Pancreas (tissue), 10 donors: ENCODE measurements at regions not wholly inside any gene's neighbourhood (a gene's known extent, or its start where the extent isn't known, plus 50 kb on each side); places are given as distances from the start of the nearest gene placed in this dataset.

Experiments
- ATAC-seq, 4 donors: fragments of 200-7000 bp; cut with Tn5 transposase; one replicate each; pipeline versions ENCODE4 v1.8.0 to v1.9.1; 2020; ENCODE audit warnings: mild to moderate bottlenecking in 4 of 4, moderate library complexity in 4 of 4
- DNase-seq, 6 donors: peaks; one replicate each; pipeline ENCODE4 v3.0.0-alpha.2; 2020
- FAIRE-seq: peaks from 2 replicates; lab custom pipeline; 2012; peaks lifted over from hg19 to GRCh38; lab: Jason Lieb, UNC
- H3K27ac ChIP-seq, 4 donors: fragments of 200-600 bp; sonication (generic); 1 replicate in 3 of 4; 2 replicates in 1 of 4; pipeline versions ENCODE4 v1.5.0 to v1.8.0; 2020
- H3K27me3 ChIP-seq, 4 donors: fragments of 200-600 bp; one replicate each; pipeline ENCODE4 v1.8.0; 2021
- H3K36me3 ChIP-seq, 3 donors: fragments of 200-600 bp; sonication (generic) in 1 of 3; one replicate each; pipeline versions ENCODE4 v1.5.0 to v1.8.0; 2020 to 2021
- H3K4me1 ChIP-seq, 3 donors: fragments of 200-600 bp; one replicate each; pipeline ENCODE4 v1.8.0; 2021
- H3K4me3 ChIP-seq, 4 donors: fragments of 200-600 bp; sonication (generic) in 2 of 4; one replicate each; pipeline versions ENCODE4 v1.5.0 to v1.8.0; 2020 to 2021
- H3K9me3 ChIP-seq, 4 donors: fragments of 200-600 bp; one replicate each; pipeline ENCODE4 v1.8.0; 2021
- CTCF ChIP-seq, 4 donors: fragments of 200-600 bp; sonication (generic) in 3 of 4; IDR thresholded peaks; one replicate each; pipeline versions ENCODE4 v1.5.0 to v1.8.0; 2021; ENCODE audit warnings: antibody characterized with exemption in 4 of 4
- WGBS, 2 donors: extraction: QIAGEN DNeasy Blood & Tissue Kit; methylation state at CpG; one replicate each; pipeline ENCODE4 v1.1.7; 2013; 5-methylcytosine and 5-hydroxymethylcytosine counted together
- intact Hi-C, 3 donors: fragments of 100-400 bp; cut with DNase I; formaldehyde crosslinking; loops; one replicate each; pipeline versions ENCODE4 v1.11.1 to v1.14.2; 2022
- donor health status: healthy with polysubstance abuse.
- donor health status: DM: no; HTN: no; CAD: no; lungs with moderate emphysema.
- donor health status: DM: no; HTN: no; CAD: no.
- donor health status: control.
- donor health status: control.
- donor health status: Bipolar disorder and iron deficiency.
- donor health status: DM: yes; HTN: yes; CAD: no.
- donor health status: DM: no; HTN: no; CAD: no.
- donor health status: DM: no; HTN: no; CAD: no.
- donor health status: DM: yes; HTN: yes; CAD: no.

- no peak for DNase-seq
- Histone ChIP-seq H3K27me3 (no peaks in the 10 kb centered on the region), H3K4me1 (no peaks in the 10 kb centered on the region), H3K4me3 (no peak overlapping the region), H3K9me3 (no peaks in the 10 kb centered on the region), H3K36me3 (no peaks in the 10 kb centered on the region), H3K27ac (no peak overlapping the region)
- no peak for FAIRE-seq
- TF ChIP-seq CTCF (IDR thresholded peaks at IDR 0.05): no peak
- 57 to 69% methylated on average over 2 of the region's 2 CpGs for WGBS, 2 donors
- intact Hi-C loops: no loop called here
- ATAC-seq: no peak
Measured at GRCh38 chr6:165204807-165205545, 104.4 kb downstream of the C6orf118 start.

DNA sequence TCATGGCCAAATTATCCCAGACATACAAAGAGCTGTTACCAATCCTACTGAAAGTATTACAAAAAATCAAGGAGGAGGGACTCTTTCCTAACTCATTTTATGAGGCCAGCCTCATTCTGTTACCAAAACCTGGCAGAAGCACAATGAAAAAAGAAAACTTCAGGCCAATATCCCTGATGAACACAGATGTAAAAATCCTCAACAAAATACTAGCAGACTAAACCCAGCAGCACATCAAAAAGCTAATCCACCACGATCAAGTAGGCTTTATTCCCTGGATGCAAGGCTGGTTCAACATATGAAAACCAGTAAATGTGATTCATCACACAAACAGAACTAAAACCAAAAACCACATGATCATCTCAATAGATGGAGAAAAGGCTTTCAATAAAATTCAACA, 109.2 kb downstream of the C6orf118 start:
- Histone ChIP-seq H3K27ac (no peak overlapping the region), H3K4me1 (no peaks in the 10 kb centered on the region), H3K9me3 (no peaks in the 10 kb centered on the region), H3K36me3 (no peaks in the 10 kb centered on the region), H3K27me3 (no peaks in the 10 kb centered on the region), H3K4me3 (no peak overlapping the region)
- ATAC-seq (no peak), DNase-seq (no peak), FAIRE-seq (no peak)
- intact Hi-C loops: no loop called here
- 42 to 43% methylated on average over 1 of the region's 1 CpG for WGBS, 2 donors
- no peak for TF ChIP-seq CTCF (IDR thresholded peaks at IDR 0.05)

DNA sequence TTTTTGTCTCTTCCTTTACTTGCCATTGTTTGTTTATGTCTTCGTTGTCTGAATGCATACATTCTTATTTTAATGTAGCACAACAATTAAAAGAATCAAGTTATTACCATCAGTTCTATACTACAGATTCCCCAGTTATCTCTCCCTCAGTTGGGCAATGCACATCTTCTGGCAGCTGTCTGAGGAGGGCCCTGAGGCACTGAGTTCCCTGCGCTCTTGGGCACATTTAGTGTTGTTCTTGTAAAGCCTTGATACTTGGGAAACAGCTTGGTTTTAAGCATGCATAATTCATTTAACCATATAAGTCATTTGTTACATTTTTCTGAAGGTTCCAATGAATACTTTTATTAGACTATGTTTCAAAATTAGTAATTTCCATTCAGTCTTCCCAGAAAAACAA, 117.9 kb downstream of the C6orf118 start:
- DNase-seq (no peak), FAIRE-seq (no peak)
- H3K36me3 ChIP-seq: no peaks in the 10 kb centered on the region

DNA sequence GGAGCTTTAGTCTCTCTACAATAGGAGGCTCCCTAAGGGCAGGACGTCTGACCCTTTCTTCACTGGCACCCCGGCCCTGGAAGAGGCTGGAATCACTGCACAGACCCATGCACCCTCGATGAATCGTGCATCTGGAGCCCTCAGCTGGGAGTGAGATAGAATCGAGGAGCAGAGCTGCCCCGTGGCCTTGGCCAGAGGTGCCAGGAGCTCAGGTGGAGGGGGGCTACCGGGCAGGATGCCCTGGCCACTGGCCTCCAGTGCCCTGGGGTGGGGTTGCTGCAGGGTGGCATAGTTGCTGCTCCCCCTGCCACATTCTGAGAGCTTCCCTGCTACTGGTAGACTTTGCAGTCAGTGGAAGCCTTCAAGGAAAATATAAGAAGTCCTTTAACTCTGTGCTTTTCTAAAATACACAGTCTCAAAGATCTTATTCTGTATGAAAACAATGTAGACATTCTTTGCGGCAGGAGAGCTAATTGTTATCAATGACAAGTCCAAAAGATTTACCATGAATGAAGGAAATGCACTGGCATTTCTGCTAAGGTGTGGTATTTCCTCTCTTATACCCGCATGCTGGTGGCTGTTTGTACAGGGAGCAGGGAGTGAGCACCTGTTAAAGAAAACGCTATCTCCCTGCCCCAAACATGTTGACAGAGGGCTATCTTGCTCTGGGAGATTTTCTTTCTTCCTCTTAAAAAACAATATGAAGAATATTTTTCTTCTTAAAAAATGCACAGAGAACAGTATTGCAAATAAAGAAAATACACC, 122.8 kb downstream of the C6orf118 start:
- intact Hi-C loops: no loop called here
- 33 to 45% methylated on average over 10 of the region's 10 CpGs for WGBS, 2 donors
- FAIRE-seq: no peak
- Histone ChIP-seq H3K9me3 (no peaks in the 10 kb centered on the region), H3K27me3 (no peaks in the 10 kb centered on the region), H3K36me3 (no peaks in the 10 kb centered on the region), H3K4me3 (no peak overlapping the region), H3K27ac (no peak overlapping the region), H3K4me1 (no peaks in the 10 kb centered on the region)
- TF ChIP-seq CTCF (IDR thresholded peaks at IDR 0.05): no peak
- DNase-seq: peak in 1 of 6 donors; percentile 39
- no peak for ATAC-seq

More for the DNA sequence above, 117.9 kb downstream of the C6orf118 start:
- H3K27ac ChIP-seq: no peak overlapping the region
- H3K27me3 ChIP-seq: no peaks in the 10 kb centered on the region
- no peak for TF ChIP-seq CTCF (IDR thresholded peaks at IDR 0.05)
- intact Hi-C loops: no loop called here
- H3K9me3 ChIP-seq: no peaks in the 10 kb centered on the region
- H3K4me3 ChIP-seq: no peak overlapping the region
- no peak for ATAC-seq
- no peaks in the 10 kb centered on the region for H3K4me1 ChIP-seq
- WGBS, 2 donors: 68 to 78% methylated on average over 2 of the region's 2 CpGs

- 53 to 61% methylated on average over 7 of the region's 7 CpGs for WGBS, 2 donors
- no peak for TF ChIP-seq CTCF (IDR thresholded peaks at IDR 0.05)
- FAIRE-seq: no peak
Measured at GRCh38 chr6:165186041-165186440, 123.4 kb downstream of the C6orf118 start.

More at GRCh38 chr6:165186041-165186440, 123.4 kb downstream of the C6orf118 start:
- no peaks in the 10 kb centered on the region for H3K9me3 ChIP-seq
- H3K27me3 ChIP-seq: no peaks in the 10 kb centered on the region
- H3K27ac ChIP-seq: no peak overlapping the region
- DNase-seq: peak in 1 of 6 donors; percentile 36
- no peaks in the 10 kb centered on the region for H3K4me1 ChIP-seq
- intact Hi-C loops: no loop called here
- ATAC-seq: no peak
- no peaks in the 10 kb centered on the region for H3K36me3 ChIP-seq
- H3K4me3 ChIP-seq: no peak overlapping the region
